GM19463 (cell line): ENCODE measurements at regions not wholly inside any gene's neighbourhood (a gene's known extent, or its start where the extent isn't known, plus 50 kb on each side); places are given as distances from the start of the nearest gene placed in this dataset.

ENCODE experiments used
- ATAC-seq: cut with Tn5 transposase; IDR thresholded peaks from one replicate; pipeline ENCODE4 v1.9.1; 2021; ENCODE audit warnings: mild to moderate bottlenecking, moderate library complexity; ENCODE audit not compliant: unreplicated experiment

DNA sequence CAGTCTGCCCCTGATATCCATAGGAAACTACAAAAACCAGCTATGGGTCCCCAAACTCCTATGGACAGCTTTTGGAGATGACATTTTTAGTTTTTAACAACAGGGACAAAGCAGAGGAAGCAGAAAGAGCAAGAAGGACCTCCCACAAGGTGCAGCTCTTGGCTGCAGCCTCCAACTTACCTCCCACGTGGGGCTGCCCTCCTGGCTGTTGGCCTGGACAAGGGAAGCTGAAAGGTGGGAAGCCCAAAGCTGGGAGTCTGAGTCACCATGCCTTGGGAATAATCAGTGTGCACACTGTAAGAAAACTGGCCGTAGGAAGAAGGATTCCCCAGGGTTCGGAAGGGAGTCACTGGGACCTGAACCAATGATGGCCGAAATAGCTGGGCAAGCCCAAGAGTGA is 51.8 kb upstream of the PAX1 start:
- no peak for ATAC-seq

DNA sequence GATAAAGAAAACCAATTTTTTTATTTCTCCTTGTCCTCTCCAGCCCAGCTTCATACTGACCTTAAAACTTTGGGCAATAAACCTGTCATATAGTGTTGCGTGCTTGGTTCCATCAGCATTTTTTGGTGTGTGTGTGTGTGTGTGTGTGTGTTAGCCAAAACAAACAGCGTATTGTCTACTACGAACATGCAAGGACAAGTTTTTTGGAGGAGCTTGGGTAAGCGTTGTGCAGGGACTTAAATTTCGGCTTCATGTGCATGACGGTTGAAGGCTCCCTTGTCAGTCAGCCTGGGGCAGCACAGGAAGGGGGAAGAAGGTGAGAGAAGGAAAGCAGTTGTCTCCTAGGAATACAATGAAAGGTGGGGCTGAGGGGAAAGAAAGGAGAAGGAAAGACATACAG is 62.0 kb upstream of the PAX1 start:
- no peak for ATAC-seq

DNA sequence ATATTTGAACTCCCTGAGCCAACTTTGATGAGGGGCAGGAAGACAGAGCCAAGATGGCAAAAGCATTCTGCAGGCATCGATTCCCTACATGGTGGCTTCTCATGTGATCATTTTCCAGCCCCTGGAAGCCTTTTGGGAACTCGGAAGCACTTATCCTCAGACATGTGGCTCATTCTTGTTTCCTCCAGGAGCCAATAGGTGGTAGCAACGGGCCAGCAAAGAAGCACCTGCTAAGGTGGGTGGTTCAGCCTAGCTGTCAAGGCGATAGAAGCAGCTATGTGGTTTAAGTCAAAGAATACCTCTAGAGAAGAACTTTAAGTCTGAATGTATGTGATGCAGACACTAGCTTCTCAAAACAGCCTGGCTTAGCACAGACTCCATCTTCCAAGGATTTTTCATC is 64.9 kb upstream of the PAX1 start:
- no peak for ATAC-seq

DNA sequence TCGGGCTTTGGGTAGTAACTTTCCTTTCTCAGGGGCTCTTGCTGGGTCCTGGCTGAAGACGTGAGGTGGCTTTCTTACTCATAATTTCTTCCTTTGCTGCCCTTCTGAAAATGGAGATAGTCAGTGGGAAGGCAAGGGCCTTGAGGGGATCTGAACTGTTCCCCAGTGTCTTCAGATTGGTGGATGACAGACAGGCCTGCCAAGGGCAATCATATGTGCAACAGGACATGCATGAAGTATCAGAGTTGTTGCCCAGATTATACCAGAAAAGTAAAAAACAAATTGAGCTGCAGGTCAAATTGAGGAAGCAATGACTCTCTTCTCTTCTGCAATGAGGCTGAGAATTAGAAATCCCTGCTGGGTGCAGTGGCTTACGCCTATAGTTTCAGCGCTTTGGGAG is 71.6 kb upstream of the PAX1 start:
- no peak for ATAC-seq

DNA sequence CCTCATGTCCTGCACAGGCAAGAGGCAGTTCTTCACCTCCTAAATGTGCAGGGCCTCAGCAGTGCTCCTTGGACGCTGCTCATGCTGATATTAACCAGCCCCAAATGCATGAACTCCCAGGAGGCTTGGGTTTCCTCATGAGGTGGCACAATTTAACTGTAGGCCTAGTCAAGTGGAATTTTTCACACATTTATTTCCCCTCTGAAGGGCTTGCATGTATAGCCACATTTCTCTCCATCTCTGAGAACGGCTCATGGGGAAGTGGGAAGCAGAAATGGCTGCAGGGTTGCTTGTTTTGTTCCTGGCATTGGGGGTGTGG is 72.8 kb upstream of the PAX1 start:
- ATAC-seq = no peak

DNA sequence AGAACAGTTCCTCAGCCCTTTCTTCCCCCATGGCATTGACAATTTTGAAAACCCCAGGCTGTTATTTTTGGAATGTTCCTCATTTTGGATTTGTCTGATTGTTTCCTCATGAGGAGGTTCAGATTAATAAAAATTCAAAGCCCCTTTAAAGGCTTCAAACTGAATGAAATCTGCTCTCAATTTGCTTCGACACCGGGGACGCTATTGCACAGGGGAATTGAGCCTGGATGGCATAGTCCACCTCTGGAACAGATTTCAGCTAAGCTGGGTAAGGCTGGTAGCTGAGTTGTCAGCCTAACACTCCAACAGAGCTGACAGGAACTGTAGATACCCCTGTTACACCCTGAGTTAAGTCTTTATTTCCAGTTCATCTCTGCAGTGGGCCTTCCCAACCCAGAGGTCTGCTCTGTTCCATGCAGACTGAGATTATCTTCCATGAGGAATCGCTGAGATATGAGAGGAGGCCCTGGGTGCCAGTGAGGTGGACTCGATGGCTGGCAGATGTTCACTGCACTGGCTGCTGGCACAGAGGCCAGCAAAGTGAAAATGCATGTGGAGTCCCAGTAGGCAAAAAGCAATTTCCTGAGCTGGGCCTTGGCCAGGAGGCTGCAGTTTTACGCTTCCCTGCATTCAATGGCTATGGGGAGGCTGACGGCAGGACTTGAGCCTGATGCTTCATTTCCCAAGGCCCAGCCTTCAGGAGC is 73.3 kb upstream of the PAX1 start:
- no peak for ATAC-seq

DNA sequence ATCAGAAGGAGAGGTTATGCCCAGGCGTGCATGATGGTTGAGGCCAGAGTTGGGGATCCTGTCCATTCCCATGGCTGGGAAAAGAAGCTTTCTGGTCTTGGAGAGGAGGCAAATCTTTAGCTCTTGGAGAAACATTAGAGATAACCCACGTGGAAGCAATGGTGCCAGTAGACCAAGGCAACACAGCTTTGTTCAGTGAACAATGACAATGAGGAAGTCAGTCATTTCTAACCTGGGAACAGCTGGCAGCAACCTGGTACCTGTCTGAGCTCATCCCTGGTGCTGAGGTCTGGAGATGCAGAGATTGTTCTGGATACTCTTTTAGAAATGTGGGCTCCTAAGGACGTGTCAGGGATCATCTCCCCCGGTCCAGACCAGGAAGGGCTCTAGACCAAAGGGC is 76.7 kb upstream of the PAX1 start:
- no peak for ATAC-seq

DNA sequence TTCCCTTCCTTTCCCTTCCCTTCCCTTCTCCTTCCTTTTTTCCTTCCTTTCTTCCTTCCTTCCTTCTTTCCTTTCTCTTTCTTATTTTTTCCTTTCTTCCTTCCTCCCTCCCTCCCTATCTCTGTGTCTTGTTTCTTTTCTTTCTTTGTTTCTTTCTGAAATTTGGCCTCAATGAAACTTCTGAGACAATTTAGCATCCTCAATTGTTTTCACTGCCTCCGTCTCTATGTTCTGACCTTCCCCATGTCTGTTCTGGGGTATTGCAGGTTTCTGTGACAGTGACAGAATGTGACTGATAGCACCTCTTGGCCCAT is 81.7 kb upstream of the PAX1 start:
- no peak for ATAC-seq

DNA sequence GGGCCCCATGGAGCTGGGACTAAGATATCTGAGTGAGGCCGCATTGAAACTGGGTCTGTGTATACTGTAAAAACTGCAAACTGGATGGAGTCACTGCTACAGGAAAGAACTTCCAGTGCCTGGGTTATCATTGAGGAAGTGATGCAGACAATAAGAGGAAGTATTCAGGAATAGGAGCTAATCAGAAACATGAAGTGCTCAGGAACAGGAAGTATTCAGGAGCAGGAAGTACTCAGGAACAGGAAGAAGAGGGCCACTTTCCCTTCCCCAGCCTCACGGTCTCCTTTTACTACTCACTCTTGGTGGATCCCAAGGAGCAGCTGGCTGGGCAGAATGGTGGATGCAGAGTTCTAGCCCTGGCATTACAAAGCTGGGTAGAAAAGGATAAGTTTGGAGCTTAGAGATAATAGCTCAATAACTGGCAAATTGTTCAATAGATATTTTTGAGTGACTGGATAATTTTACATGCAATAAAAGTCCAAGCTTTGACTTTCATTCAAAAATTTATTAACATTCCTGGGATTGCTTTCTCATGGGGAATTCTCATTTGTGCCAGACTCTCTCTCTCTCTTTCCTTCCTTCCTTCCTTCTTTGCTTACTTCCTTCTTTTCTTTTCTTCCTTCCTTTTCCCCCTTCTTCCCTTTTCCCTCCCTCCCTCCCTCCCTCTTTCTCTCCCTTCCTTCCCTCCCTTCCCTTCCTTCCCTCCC is 82.2 kb upstream of the PAX1 start:
- ATAC-seq = no peak

DNA sequence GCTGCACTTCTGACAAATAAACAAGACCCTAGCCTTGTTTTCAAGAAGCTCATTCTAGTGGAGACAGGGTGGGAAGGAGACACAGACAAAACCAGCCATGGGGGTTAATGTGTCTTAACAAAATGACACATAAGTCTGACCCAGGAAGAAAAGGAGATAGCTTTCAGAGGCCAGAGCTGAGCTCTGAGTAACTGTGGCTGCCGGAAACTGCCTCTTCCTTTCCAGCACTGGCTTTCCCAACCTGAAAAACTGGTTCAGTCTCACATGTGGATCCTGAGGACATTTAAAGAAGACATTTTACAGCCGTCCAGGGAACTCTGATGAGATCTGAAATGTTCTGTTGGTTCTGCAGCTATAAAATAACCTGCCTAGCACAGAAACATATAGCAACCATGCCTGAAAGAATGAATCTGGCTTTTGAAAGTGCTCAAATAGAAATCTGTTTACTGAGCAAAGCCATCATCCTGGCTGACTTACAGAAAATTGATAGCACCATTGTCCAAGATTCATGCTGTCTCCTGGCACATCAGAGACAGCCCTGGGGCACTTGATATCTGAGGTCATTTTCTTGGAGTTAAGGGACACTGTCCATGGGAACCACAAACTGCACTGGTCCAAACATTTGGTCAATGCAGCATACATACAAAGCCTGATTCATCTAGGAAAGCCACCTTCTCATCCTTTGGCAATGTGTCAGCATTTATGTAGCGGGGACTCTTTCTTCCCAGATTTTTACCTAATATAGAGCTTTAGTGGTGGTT is 83.2 kb upstream of the PAX1 start:
- no peak for ATAC-seq

DNA sequence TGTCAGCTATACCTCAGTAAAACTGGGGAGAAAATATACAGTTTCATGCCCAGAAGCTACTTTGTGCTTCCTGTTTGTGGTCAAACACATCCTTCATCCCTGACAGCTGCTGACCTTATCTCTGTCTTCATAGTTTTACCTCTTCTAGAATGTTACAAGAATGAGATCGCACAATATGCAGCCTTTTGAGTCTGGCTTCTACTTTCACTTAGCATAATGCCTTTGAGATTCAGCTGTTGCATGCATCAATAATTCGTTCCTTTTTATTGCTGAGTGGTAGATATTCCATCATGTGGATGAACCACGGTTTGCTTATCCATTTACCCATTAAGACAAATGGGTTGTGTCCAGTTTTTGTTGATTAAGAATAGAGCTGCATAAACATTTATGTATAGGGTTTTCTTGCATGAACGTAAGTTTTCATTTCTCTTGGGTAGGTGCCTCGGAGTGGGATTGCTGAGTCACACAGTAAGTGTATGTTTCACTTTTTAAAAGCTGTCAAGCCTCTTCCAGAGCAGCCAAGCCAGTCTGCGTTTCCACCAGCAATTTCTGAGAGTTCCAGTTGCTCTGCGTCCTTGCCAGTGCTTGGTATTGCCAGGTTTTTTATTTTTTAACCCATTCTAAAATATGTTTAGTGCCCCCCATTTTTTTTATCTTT is 86.6 kb upstream of the PAX1 start:
- peak; percentile 52 for ATAC-seq

DNA sequence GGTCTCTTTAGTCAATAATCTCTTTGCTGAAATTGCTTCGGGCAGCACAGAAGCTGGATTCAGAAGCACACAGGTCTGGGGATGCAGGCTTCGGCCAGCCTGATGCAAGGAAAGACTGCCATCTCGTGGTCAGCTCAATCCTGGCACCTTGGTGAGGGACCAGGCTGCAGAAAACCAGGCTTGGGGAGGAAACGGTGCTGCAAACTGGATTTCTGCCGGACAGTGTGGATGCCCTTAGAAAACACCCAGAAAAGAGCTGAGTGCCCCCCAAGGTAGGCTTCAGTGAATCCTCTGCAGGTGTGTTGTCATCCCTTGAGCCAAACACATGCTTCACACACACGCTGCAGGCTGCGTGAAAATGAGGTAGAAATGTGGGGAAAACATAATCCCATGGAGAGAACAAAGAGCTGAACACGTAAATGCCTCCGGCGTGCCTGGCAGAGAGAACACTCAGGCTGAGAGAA is 89.8 kb upstream of the PAX1 start:
- ATAC-seq = no peak

DNA sequence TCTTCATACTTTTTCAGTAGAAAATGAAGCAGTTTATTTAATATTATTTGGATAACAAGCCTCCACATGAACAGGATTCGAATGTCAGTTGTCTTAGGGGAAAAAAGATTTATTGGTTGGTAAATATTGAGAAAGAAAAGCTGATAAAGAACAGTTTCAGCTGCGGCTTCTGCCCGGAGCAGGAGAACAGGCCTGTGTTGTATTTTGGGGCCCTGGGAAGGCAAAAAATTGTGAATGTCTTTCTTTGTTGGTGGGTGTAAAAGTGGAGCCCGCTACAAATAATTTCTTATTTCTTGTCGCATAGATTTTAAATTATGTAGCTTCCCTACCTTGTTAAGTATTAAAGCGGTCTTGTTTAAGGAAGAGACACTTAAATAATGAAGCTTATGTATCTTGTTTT is 90.5 kb upstream of the PAX1 start:
- ATAC-seq = no peak

DNA sequence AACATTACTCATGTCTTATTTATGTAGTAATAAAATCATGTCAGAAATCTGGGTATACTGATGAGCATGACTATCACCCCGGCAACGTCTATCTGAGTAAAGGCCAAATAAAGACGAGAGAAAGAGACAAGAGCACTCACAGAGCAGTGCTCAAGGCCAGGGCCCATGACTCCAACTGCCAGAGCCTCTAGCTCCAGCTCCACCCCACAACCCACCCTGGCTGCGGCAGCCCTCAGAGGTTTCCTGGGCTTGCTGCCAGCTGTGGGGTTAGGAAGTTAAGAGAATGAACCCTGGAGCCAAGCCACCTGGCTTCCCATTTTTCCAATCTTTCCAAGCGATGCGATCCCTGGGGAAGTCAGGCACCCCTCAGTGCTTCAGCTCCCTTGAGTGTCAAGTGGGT is 92.0 kb upstream of the PAX1 start:
- no peak for ATAC-seq

DNA sequence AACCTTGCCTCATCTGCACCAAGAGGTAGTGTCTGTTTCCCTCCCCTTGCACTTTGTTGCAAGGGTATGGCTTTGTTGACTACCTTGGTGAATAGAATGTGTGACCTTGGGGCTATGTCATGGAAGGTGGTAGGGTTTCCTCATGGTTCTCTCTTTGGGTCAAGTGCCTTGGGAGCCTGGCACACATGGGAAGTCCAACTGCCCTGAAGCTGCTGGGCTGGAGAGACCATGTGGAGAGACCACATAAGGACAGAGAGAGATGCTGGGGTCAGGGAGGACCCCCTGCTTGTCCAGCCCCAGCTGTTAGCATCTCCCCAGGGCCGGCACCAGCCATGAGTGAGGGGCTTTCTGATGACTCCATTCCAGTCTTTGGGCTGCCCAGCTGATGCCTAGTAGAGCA is 95.5 kb upstream of the PAX1 start:
- ATAC-seq = no peak

DNA sequence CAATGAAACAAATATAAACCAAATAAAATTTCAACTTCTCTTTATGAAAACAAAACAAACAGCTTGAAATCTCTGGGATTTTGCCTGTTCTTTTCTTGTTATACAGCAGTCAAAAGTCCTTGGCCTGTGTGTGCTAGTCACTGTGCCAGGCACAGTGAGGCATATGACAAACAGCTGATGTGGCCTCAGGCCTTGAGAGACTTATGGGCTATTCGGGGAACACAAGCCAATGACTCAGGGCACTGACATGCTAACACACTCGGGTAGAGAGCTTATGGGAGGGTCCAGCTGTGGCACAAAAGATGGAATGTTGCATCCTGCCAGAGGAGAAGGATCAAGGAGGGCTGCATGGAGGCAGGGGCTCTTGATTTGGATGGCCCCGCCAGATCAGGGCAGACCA is 95.4 kb upstream of the NKX2-2 start:
- ATAC-seq = no peak

DNA sequence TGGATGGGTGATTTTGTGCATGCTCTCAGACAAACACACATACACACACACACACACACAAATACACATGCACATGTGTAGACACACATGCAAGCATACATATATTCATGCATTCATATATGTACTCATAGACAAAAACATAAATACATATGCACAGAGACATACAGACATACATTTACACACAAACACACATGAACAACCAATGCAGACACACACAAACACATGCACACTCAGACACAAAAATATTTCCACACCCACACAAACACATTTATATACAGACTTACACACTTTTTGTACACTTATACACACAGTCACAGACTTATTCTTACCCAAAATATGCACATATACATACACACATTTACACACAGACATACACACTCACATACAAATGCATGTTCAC is 94.9 kb upstream of the NKX2-2 start:
- ATAC-seq = no peak

DNA sequence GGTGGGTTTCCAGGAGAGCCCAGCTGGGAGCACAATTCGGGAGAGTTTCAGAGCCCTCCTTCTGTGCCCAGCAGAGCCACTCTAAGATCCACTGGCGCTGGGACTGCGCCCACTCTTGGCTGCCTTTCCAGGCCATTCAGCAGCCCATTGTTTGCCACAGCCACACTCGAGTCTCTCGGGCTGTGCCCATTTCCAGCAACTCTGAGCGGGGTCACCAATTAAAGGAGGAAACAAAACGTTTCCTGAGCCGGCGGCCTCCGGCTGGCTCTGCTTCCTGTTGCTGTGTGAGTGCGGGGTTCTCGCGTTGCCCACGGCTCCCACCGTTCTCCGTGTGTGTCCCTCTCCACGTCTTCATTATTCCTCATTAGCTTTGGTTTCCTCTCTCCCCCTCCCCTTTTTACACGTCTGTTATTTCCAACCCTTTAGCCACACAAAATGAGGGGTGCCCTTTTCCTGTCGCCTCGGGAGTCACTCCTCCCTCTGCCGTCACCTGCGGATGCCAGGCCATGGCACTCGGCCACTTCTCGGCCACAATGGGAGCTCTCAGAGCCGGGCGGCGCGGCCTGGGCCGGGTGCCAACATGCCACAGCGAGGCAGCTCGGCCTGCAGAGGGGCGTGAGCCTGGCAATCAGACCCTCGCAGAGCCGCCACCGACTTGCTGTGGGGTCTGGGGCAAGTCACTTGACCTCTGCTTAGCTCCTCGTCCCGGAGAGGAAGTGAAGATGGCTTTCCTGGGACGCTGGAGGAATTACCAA is 94.3 kb upstream of the NKX2-2 start:
- ATAC-seq = no peak

DNA sequence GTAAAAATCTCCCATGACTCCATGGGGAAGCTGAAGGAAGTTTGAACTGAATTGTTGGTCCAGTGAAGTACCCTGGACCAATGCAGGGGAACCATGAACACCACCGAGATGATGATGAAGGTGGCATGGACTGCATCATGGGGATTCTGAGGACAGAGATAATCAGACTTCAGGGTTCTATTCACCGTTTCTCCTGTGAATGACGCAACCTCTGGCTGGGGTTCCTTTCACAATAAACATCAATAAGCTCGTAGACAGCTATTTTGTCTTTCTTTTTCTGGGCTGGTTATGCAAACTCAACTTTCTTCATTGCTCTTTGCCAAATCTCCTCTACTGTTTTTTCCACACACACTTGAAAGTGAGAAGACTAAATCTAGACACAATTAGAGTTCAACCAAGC is 87.9 kb upstream of the NKX2-2 start:
- no peak for ATAC-seq

DNA sequence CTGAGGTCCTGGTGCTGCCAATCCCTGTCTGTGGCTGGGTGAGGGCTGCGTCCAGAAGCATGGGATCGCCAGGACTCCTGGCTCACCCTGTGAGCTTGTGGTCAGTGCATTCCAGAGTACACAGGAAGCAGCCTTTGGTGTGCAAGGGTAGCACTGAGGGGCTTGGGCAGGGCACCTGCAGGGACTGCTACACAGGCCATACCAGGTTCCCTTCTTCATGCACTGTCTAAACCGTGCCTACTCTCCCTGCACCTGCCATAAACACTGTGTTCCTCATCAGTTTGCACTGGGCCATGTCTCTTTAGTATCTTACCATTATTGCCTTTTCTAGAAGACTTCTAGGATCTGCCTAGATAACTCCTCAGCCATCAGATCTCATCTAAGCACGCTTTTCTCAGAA is 72.8 kb upstream of the NKX2-2 start:
- ATAC-seq = no peak

DNA sequence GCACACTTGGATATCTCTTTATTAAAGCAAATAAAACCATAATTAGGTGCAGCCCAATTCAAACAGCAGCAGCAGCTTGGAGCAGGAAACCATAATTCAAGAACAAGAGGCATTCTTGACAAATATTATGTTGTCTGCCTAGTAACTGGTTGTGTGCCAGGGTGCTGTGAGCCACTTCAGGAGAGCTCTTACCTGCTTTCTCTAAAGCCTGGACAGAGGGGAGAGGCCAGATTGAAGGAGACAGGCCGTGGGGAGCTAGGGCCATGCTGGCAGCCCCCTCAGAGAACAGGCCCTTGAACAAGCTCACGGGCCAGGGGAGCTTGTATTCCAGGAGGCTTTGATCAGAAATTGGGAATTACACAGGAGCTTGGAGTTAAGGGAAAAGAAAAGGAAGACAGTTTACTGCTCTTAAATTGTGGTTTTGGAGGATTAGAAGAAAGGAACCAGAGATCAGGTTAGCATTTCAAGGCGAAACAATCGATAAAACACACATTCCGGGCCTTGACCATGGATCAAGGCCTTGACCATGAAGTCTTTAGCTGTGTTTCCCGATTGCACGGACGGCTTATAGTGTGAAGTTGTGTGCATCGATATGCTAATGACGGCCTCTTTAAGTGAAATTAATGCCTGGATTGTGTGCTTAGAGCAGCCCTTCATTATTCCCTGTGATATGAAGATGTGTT is 69.8 kb upstream of the NKX2-2 start:
- no peak for ATAC-seq
